ENCODE measurements at regions not wholly inside any gene's neighbourhood (a gene's known extent, or its start where the extent isn't known, plus 50 kb on each side); places are given as distances from the start of the nearest gene placed in this dataset.
A peak's percentile ranks its signal among the peaks of the same experiment; 100 is the strongest.

- no peak for DNase-seq
These were observed 300.6 kb upstream of the AZI2 start for GRCh38 chr3:28649266-28649665.

GRCh38 chr3:28651159-28651558 lies 302.5 kb upstream of the AZI2 start:
- DNase-seq = no peak

DNA sequence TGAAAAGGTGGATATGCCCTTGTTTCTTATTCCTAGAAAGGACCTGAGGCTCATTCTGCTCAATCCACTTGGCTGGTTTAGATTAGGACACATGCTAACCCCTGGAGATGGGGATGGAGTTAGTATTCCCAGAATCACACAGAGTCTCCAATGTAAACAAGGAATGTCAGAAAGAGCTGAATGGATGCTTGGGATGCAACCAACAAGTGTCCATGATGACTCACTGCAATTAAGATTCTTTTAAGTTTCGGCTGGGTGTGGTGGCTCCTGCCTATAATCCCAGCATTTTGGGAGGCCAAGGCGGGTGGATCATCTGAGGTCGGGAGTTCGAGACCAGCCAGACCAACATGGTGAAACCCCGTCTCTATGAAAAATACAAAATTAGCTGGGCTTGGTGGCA lies 315.5 kb upstream of the AZI2 start:
- no peak for DNase-seq

- DNase-seq = peak in 2 of 5 experiments; percentile 3 to 72
These were observed 319.3 kb upstream of the AZI2 start for GRCh38 chr3:28667646-28668621.

DNA sequence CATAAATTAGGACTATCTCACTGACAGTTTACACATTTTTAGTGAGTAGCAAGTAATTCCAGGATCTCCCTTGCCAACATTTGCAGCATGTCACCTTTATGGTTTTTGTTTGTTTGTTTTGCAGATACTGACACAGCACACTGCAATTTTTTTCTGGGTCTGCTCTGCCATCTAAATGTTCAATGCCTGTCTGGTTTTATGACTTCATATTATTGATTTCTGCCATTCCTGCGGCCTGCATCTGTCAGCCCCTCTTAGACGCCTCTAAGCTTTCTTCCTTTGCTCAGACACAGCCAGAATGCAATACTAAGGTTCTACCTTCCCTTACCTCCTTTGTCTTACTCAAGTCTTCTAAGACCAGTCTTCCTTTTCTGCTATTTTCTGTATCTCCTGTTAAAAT lies 321.2 kb upstream of the AZI2 start:
- no peak for DNase-seq

- no peak for DNase-seq
These were observed 323.8 kb upstream of the AZI2 start for GRCh38 chr3:28672406-28672805.

GRCh38 chr3:28673446-28673845 lies 324.8 kb upstream of the AZI2 start:
- DNase-seq = no peak

DNA sequence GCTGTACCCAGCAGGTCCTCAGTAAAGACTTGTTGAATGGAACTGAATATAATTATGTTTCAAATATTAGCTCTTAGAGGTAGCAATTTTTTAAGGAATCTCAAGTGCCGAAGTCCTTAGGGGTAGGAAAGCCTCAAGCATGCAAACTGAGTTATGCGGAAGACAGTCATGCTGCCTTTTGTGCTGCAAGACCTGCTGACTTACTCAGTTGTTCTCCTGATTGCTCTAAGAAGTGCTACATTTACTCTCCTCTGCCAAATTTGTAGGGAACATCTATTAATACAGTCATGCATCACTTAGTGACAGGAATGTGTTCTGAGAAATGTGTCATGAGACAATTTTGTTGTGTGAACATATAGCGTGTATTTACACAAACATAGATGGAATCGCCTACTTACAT lies 325.6 kb upstream of the AZI2 start:
- DNase-seq = no peak

- no peak for DNase-seq
These were observed 329.0 kb upstream of the AZI2 start for GRCh38 chr3:28677581-28677980.

DNA sequence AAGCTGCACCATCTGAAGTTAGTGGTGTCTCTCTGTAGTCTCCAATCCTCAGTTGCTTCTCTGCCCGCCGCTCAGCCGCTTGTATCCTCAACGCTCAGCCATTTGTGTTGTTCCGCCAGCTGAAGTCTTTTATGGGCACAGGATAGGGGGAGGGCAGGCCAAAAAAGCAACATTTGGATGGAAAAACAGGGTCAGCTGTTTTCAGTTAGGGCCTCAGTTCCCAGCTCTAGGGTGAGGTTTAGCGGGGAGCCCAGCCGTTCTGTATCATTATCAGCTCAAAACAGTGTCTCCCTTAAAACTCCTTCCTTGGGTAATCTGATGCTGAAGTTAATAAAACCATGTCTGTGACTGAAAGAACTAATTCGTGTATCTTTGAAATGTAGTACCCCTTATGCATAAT lies 329.5 kb upstream of the AZI2 start:
- no peak for DNase-seq

GRCh38 chr3:28680050-28680449 lies 331.4 kb upstream of the AZI2 start:
- no peak for DNase-seq

GRCh38 chr3:28682121-28682520 lies 333.5 kb upstream of the AZI2 start:
- no peak for DNase-seq

DNA sequence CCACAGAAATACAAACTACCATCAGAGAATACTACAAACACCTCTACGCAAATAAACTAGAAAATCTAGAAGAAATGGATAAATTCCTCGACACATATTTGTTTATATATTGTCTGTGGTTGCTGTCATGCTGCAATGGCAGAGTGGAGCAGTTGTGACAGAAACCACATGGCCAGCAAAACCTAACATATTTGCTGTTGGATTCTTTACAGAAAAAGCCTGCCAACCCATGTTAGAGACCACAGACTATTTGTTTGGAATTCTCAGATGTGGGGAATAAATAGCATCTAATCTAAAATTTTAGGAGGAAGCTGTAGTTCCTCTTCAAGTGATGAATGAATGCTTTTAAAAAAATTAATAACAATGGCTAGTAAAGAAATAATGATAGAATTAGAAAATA lies 341.6 kb upstream of the AZI2 start:
- no peak for DNase-seq

DNA sequence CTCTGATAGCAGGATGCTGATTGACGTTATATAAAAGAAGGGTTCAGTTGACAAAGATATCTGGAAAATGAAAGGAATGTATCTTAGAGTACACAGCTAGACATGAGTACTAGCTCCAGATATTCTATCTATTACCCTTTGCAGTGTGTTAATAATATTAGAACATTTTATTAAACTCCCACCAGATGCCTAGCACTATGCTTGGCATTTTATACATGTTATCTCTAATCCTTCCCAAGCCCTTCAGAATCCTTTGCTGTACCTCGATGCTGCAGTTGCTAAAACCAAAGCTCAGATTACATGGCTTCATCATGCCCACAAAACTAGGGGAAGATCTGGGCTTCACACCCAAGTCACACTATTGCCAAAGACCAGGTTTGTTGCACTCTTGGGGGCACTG lies 350.1 kb upstream of the AZI2 start:
- no peak for DNase-seq

DNA sequence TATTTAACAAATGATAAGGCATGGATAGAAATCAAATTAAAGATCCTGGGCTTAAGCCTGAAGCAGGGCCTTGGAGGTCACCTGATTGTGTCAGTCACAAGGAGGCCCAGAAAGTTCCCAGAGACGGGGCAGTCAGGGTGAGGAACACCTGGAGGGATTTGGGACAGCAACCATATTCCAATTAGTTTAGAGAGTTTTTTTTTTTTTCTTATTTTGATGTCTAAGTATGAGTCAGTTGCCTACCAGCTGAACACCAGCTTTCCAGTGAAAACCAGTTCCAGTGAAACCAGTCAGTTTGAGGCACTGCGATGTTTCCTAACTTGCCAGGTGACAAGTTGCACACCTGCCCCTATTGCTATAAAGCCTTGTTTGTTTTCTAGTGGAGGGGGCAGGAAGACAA lies 350.7 kb upstream of the AZI2 start:
- no peak for DNase-seq

DNA sequence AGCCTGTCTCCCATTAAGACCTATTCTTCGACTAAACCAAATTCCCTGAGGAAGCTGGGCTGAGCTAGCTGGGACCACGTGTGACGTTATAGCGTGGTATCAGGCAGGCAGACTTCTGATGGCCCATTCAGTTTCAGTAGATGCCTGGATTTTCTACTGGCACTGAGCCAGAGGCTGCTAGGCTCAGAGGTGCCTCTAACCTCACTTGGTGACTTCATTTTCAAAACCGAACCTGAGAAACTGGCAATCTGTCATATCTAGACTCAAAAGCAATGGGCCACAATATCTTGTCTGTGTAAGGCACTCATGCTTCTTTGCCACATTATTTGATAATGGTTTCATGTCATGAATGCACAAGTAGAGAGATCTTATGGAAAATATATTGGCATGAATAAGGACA lies 352.1 kb upstream of the AZI2 start:
- peak in 1 of 5 experiments; percentile 0 for DNase-seq

GRCh38 chr3:28703843-28704242 lies 355.2 kb upstream of the AZI2 start:
- DNase-seq = no peak

DNA sequence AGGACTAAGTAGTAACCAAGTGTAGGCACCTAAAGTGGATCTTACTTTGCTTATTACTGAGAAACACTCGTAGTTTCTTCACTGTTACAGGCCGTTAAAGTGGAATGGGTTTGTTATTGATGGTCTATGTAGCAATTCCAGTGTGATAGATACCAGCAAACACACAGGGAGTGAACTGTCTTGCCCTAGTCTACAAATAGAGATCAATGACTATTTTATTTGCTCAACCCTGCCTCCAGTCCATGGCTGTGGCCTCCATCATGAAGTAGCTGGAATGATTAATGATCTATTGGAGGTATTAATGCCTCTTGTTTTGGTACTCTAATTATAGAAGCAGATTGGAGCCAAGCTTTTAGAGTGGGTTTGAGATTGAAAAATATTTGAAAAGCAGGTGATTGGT lies 362.7 kb upstream of the AZI2 start:
- DNase-seq = no peak

DNA sequence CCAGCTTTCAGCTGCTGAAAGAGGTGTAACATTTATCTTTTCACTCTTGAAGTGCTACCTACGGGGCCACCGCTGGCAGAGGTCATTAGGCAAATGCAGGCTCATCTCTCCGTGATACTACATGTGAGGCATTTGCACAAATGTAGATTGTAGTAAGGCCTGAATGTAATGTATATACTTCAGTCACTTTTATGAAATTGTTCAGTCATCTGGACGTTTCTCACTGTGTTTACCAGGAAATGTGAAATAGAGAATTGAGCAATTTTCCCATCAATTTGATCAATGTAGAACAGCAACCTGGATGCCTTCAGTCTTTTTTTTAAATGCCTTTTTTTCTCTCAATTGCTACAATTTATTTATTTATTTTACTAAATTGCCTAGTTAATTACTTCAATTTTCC lies 368.3 kb upstream of the AZI2 start:
- DNase-seq = no peak

GRCh38 chr3:28718074-28718849 lies 369.6 kb upstream of the AZI2 start:
- no peak for DNase-seq

DNA sequence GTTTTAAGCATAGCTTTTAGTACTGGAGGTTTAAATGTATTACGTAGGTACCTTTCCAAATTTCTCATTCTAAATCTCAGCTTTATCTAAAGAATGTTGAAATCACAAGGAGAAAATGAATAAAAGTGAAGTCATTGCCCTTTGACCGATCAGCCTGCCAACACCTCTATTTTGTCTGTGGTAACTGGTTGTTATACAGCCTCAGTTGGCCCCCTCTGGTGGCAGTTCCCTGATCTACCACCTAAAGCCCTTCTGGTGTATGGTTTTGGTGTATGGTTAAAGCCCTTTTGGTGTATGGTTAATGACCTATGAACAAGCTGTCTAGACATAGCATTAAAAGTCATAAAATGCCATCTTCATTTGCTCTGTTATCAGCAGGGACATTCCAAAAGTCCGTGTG lies 378.2 kb upstream of the AZI2 start:
- peak in 1 of 5 experiments; percentile 22 for DNase-seq

DNA sequence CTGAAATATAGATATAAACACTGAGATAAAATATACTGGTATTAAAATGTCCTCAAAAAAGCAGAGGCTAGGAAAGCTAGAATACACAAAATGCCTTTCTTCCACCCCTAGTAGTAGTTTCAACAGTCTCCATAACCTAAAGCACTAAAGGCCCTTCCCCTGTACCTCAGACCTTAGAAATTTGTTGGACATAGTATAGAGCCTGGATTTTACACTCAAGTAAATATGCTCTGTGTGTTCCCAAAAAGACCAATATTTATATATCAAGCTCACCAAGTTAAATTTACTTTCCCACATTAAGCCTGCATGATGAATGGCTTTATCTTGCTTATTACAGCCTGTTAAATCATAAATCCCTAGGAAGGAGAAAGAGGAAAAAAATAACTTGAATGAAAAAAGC lies 378.7 kb upstream of the AZI2 start:
- no peak for DNase-seq

- DNase-seq = no peak
These were observed 389.8 kb upstream of the AZI2 start for GRCh38 chr3:28738425-28738824.

- DNase-seq = no peak
These were observed 391.0 kb upstream of the AZI2 start for GRCh38 chr3:28739647-28740046.
